ENCODE measurements at regions not wholly inside any gene's neighbourhood (a gene's known extent, or its start where the extent isn't known, plus 50 kb on each side); places are given as distances from the start of the nearest gene placed in this dataset.
"Not testable (repeated sequence)": the region's sequence is repeated elsewhere in the genome, so short reads cannot be mapped to it uniquely, and the experiment has no call there.

DNA sequence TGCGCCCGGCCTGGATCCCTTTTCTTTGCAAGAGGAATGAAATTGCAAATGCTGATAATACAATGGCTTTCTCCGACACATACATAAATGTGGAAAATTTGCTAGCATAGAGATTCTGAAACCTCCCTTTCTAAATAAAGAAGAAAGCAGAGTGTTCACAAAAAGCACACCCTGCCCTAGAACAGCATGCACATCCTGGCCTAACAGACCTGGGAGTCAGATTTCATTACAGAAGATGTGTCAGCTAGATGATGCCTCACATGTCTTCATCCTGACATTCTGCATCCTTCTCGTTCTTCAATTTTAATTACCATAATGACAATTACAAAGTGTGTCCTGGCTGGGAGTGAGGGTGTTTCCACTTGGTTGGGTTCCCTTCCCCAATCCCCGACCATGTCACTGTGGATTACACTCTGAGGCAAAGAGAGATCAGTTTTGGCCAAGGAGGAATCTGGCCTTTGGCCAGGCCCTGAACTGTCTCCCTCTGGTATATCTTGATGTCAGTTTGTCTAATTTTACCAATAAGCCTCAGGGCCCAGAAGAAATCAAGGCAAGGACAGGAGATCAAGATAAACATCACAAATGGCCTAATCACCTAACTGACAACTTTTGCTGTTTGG lies 104.9 kb upstream of the SPATA12 start:
- peak; percentile 72 for DNase-seq (ENCODE audit: low spot score)

DNA sequence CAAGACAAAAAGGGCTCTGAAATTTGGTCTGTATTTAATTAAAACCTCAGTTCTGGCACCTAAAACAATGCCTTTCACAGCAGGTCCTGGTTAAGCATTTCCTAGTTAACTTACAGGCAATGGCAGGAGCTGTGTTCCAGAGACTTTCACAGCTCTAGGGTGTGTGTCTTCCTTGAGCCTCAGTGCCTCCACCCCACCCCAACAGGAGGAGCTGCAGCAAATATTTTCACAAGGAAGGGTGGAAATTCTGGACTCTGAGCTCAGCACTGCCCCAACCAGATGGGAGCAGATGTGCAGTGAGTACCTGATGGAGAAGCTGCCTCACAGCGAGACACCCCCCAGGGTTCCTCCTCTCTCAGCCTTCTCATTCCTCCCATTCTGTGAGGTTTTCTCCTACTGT lies 106.3 kb upstream of the SPATA12 start:
- DNase-seq (ENCODE audit: low spot score) = no peak

DNA sequence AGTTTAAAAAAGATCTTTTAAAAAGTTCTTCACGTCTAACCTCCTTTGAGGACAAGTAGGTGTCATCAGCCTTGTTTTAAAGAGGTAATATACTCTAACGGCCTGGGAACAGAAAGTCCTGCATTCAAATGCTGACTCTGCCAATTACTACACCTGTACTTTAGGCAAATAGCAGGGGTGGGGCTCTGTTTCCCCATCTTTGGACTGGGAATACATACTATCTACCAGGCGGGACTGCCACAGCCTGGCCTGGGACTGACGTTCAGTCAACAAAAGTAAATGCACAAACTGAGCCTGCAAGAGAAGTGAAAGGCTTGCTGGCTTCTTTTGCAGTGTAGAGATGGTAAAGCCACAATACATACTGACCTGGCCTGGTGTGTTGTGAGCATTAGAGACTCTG lies 107.6 kb upstream of the SPATA12 start:
- DNase-seq (ENCODE audit: low spot score) = no peak

DNA sequence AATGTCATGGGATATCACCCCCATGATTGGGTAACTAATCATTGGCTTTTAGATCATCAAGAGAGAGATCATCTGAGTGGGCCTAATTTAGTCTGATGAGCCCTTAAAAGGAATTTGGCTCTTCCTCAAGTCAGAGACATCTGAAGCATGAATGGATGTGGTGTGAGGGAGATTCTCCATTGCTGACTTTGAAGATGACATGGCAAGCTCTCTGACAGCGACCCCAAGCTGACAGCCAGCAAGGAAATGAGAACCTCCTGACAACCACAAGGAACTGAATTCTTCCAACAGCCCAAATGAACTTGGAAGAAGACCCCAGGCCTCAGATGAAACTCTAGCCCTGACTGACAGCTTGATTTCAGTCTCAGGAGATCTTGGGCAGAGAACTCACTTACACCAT lies 108.4 kb upstream of the SPATA12 start:
- no peak for DNase-seq (ENCODE audit: low spot score)

DNA sequence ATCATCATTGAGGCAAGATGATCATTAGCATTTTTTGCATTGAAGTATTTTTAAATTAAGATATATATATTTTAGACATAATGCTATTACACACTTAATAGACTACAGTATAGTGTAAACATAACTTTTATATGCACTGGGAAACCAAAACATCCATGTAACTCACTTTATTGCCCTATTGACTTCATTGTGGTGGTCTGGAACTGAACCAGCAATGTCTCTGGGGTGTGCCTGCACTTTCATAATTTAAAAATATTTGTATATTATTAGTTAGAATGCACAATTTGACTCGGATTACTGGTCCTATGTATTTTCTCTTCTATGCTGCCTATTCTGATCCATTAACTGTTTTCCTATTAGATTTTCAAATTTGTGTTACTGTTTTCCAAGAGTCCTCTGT lies 109.1 kb upstream of the SPATA12 start:
- DNase-seq (ENCODE audit: low spot score) = no peak

DNA sequence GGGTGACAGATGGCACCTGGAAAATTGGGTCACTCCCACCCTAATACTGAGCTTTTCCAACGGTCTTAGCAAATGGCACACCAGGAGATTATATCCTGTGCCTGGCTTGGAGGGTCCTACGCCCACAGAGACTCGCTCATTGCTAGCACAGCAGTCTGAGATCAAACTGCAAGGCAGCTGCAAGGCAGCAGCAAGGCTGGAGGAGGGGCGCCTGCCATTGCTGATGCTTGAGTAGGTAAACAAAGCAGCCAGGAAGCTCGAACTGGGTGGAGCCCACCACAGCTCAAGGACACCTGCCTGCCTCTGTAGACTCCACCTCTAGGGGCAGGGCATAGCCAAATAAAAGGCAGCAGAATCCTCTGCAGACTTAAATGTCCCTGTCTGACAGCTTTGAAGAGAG lies 115.1 kb upstream of the SPATA12 start:
- not testable (repeated sequence) for DNase-seq (ENCODE audit: low spot score)

DNA sequence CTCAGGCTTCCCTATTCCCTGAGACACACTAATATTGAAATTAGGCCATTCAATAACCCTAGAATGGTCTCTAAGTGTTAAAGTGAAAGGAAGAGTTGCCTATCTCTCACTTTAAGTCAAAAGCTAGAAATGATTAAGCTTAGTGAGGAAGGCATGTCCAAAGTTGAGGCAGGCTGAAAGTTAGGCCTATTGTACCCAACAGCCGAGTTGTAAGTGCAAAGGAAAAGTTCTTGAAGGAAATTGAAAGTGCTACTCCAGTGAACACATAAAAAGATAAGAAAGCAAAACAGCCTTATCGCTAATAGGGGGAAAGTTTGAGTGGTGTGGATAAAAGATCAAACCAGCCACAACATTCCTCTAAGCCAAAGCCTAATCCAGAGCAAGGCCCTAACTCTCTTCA lies 117.9 kb upstream of the SPATA12 start:
- no peak for DNase-seq (ENCODE audit: low spot score)

DNA sequence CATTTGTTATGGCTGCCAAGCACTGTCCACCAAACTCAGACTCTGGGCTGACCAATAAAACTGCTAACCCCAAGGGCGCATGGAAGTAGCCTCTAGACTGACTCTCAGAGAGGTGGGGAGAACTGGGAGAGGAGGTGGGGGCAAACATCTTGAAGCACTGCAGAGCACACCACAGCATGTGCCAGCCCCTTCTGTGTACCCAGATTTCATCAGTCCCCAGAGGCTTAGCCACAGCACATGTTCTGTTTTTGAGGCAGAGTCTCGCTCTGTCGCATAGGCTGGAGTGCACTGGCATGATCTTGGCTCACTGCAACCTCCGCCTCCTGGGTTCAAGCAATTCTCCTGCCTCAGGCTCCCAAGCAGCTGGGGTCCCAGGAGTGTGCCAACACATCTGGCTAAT lies 119.5 kb upstream of the SPATA12 start:
- DNase-seq (ENCODE audit: low spot score) = no peak

DNA sequence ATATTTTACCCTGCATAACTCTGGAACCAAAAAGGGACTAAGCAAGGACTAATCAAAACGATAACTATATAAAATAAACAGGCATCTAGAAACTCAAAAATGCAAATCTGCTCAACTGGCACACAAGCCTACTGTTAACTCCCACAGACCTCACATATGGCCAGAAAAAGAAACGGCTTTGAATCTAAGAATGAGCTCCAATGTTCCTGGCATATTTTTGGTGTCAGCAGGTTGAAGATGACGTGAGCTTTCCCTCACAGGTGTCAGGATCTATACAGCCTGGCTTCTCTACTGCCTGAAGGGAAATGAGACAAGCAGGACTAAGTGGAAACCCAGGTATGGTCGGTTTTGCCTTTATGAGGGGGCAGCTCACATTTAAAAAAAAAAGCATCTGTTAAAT lies 120.1 kb upstream of the SPATA12 start:
- DNase-seq (ENCODE audit: low spot score) = peak; percentile 90

DNA sequence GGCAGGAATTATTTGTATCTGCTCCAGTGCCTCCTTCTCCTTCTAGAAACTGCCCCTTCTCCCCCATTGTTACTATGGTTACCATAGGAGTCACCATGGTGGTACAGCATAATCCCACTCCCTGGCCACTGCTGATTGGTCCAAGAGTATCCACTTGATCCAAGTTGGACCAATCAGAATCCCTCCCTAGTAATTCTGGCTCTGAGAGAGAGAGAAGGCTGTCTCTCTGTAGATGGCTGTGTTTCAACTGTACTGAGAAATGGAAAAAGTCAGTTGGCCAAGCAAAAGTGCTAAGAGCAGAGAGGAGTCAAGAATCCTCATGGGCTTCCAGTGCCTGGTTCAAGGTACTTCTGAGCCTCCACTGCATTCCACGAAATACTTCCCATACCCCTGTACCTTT lies 120.6 kb upstream of the SPATA12 start:
- peak; percentile 46 for DNase-seq (ENCODE audit: low spot score)

DNA sequence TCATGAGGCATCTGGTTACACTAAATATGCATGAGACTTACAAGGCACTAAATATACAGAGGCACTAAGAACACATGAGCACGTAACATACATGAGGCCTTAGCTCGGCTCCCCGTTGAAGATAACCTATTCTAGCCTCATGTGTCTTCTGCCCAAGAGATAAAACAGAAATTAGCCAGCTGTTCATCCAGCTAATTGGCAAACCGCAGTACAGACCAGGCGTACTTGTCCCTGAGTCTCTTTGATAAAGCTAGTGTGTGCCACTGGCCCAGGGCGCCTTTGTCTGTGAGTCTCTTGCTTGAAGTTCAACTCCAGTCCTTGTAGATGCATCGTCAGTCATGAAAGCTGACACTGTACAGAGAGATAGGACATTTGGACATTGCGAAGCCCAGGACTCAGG lies 121.9 kb upstream of the SPATA12 start:
- no peak for DNase-seq (ENCODE audit: low spot score)

DNA sequence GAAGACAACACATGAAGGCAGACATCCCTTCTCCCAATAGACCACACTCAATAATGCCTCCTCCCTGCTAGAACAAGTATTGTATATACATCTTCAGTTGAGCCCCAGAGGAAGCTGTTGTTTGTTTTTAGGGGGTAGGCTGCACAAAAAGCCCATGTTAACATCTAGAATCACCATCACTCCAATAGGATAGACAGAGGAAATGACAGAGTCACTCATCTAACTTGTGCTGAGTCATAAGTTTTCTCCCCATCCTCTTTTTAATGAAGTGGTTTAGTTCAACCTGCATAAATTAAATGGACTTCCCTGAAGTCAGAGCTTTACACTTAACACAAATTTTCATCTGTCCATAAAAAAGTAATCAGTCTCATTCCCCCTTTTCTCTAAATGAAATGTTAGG lies 122.9 kb upstream of the SPATA12 start:
- no peak for DNase-seq (ENCODE audit: low spot score)

DNA sequence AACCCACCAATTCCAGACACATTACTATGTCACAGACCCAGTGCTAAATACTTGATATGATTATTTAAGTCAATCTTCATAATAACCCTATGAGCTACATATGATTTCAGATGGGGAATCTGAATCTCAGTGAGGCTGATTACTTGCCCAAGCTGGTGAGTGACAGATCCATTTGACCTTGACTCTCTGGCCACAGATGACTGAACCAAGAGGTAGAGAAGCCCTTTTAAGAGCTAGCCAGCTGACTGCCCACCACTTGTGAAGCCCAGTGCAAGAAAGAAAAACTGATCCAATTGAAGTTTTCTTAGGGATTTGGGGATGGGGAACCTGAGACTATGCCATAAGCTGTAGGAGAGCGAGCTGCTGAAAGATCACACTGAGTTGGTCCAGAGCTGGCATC lies 124.7 kb upstream of the SPATA12 start:
- no peak for DNase-seq (ENCODE audit: low spot score)

DNA sequence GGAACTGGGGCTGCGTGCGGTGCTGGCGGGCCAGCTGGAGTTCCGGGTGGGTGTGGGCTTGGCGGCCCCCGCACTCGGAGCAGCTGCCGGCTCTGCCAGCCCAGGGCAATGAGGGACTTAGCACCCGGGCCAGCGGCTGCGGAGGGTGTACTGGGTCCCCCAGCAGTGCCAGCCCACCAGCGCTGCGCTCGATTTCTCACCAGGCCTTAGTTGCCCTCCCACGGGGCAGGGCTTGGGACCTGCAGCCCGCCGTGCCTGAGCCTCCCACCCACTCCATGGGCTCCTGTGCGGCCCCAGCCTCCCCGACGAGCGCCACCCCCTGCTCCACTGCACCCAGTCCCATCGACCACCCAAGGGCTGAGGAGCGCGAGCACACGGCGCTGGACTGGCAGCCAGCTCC lies 126.0 kb upstream of the SPATA12 start:
- DNase-seq (ENCODE audit: low spot score) = not testable (repeated sequence)

DNA sequence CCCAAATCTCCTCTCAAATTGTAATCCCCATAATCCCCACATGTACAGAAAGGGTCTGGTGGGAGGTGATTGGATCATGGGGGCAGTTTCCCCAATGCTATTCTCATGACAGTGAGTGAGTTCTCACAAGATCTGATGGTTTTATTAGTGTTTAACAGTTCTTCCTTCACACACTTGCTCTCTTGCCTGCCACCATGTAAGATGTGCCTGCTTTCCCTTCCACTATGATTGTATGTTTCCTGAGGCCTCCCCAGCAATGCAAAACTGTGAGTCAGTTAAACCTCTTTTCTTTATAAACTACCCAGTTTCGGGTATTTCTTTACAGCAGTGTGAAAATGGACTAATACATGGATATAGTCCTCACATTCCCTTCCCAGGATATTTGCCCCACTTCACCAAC lies 126.7 kb upstream of the SPATA12 start:
- no peak for DNase-seq (ENCODE audit: low spot score)

DNA sequence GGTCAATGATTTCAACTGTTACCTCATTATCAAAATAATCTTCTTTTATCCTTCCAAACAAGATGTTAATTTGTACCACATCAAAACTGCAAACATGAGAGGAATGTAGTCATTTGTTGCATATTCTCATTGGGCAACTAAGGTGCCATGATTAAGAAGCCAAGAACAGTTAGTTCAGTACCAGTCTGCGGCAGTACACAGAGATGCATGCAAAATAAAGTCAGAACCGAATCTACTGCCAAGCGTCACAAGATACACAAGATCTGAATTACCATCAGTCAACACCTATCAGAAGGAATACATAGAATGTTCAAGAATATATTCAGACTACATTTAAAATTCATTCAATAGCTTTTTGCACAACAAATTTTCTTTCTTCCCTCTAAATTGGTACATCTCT lies 127.6 kb upstream of the SPATA12 start:
- no peak for DNase-seq (ENCODE audit: low spot score)

DNA sequence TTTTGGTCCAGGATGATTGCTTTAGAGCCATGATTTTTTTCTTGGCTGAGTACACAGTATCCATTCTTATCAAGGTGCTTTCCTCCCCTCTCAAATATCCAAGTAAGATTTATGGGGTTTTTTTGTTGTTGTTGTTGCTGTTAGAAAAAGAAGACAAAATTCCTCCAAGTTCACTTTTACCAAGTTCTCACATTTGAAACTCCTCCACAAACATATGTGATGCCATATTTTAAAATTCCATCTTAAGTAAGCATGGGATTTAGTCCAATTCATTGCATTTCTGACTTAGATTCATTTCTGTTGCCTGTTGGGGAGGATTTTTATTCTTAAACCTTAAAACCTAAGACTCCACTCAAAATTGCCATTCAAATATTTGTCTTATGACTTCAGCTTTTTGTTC lies 128.6 kb upstream of the SPATA12 start:
- no peak for DNase-seq (ENCODE audit: low spot score)

DNA sequence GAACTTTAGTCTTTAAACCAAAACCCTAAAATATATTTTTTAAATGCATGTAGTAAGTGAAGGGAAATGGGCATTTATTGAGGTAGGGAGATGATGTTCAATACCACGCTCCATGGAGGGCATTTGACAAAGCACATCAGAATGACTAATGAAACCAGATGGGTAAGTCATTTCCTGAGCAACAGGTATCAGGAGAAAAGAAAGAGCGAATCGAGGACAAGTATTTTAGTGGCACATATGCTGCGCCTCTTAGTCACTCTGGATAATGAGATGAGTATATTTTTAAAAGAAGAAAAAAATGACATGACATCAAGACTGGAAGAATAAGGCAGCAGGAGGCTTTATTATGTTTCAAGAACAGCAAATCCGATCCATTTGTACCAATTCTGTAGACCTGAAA lies 129.0 kb upstream of the ARHGEF3 start:
- no peak for DNase-seq (ENCODE audit: low spot score)

DNA sequence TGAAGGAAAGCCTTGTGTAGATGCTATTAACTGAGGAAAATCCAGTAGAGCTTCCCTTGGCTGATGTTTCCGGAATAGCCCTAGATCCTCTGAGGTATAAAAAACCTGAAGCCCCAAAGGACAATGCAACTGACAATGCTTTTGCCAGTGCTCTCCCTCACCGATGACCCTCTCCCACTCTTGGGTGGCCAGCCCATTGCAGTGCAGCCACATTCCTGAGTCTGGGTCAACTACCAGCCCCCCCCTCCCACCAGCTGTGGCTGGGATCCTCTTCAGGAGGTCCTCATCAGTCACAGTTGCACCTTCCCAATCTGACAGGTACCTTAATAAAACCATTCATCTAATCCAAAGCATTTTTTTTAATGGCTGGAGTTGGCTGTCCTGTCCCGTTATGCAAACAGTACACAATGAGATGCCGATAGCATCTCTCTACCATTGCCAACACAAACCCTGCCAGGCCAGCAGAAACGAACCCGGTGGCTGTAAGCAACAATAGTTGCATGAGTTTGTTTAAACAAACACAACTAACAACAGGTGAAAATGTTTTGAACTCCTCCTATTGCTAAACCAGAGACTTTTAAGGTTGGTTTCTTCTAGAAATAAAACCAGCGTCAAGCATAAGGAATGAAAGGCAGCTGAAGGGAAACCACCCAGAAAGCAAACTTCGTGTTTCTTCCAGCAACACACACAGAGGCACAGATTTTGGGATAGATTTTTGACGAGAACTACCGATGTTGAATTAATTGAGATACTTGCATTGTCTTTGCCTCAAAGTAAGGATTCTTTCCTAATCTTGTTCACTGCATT lies 128.3 kb upstream of the ARHGEF3 start:
- DNase-seq (ENCODE audit: low spot score) = no peak

DNA sequence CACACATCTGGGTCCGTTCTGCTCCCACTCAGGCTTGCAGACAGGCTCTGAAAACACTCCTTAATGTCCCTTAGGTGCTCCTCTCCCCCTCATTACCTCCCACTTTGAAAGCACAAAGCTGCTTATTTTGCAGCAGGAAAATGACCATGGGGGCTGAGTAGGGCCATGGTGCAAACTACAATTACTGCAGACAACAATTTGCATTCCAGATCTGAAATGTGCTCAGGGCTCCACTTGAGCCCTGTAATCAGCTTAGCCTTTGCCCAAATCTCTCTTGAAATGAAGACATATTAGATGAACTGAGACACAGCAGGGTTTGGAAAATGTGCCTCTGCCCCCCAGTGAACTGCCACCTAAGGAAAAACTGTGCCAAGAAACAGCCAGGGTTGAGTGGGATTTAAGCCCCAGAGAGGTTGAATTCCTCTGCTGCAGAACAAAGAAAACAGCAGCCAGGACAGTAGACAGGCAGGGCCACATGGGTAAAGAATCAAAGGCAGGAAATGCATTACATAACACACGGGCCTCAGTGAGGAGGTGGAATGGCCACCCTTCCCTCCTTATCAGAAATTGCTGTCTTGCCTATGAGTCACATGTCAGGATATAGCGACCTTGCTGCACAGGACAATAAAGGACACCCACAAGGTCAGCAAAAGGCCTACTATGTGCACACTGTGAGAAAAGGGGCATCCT lies 126.8 kb upstream of the ARHGEF3 start:
- DNase-seq (ENCODE audit: low spot score) = no peak

DNA sequence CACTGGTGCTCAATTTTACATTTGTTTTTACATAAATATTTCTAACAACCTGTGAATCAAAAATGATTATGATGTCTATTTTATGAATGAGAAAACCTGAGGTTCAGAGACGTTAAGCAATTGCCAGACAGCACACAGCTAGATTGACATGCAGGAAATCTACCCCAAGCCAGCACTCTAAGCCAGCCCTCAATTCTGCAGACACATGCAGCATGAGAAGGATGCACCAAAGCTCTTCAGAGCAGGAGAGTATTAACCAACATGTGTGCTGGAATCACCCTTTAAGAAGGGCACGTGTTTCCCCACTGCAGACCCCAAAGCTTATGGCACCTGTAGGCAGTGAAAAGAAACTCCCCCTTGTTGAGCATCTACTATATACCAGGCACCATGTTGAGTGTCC lies 126.1 kb upstream of the ARHGEF3 start:
- DNase-seq (ENCODE audit: low spot score) = no peak

DNA sequence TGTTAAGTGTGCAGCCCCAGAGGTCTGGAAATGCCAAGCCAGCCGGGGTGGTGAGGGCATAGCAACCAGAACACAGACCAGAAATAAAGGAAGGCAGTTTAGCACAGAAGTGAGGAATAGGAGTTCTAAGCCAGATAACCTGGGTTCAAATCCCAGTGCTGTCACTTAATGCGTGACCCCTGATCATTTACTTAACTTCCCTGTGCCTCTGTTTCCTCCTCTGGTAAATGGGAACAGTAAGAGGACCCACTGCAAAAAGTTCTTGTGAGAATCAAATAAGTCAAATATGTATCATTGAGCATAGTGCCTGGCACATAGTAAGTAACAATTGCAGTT lies 125.2 kb upstream of the ARHGEF3 start:
- DNase-seq (ENCODE audit: low spot score) = no peak

DNA sequence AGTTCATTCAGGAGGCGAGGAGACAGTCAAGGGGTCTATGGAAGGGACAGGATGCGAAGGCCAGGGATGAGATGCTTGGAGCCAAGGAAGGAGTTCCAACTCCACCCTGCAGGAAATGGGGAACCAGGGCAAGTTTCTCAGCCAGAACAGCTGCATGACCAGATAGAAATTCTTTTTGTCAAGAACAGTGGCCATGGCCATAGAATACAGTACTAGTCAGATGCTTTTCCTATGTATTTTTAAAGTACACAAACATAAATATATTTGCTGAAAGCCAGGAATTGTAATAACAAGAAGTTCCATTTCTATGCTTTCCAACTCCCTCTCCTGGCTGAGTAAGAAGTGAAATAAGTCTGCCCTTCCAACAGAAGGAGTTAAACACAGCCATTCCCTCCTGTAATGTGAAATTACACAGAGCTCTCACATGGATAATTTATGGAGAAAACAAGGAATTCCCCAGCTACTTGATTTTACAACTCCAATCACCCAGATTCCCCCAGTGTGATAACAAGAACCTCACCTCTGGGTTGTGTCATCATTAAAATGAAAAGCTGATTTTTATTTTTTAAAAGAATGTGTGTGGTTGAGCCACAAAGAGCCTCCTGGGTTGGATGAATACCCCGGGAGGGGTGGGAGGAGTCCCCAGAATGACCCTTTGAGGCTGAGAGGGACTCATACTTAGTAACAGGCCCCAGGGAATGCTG lies 124.6 kb upstream of the ARHGEF3 start:
- peak; percentile 19 for DNase-seq (ENCODE audit: low spot score)

Measured in cerebellar cortex (tissue), 1 donor.